SK-N-SH (cell line): ENCODE measurements at regions not wholly inside any gene's neighbourhood (a gene's known extent, or its start where the extent isn't known, plus 50 kb on each side); places are given as distances from the start of the nearest gene placed in this dataset.

Experiments
- CTCF ChIA-PET: fragments of 300-600, 350-600 bp; formaldehyde crosslinking; extraction: SDS; loops from one replicate; lab custom pipeline; 2021; lab: Yijun Ruan, JAX
- POLR2A ChIA-PET: fragments of 350-600 bp; sonication (Branson Sonifier 250); formaldehyde crosslinking; extraction: SDS; loops from one replicate; lab custom pipeline; 2020; ENCODE audit warnings: antibody characterized with exemption, inconsistent platforms; lab: Yijun Ruan, JAX
- DNase-seq: peaks from one replicate; pipeline ENCODE4 v3.0.0; 2012
- H2AFZ ChIP-seq: fragments of 200-600 bp; sonication (generic); 2 replicates; pipeline ENCODE4 v1.8.1; 2016; ENCODE audit warnings: antibody characterized with exemption, mild to moderate bottlenecking, low read depth
- H3F3A ChIP-seq: fragments of 200-600 bp; sonication (generic); replicated peaks from 2 replicates; pipeline ENCODE3; 2016; ENCODE audit warnings: antibody characterized with exemption, mild to moderate bottlenecking; ENCODE audit not compliant: insufficient read depth
- H3K27ac ChIP-seq, 2 experiments: fragments of 200-500 bp in 1 of 2; fragments of 200-600 bp in 1 of 2; sonication (Bioruptor generic) in 1 of 2; sonication (generic), shearing (Covaris generic) in 1 of 2; 2 replicates each; pipeline versions ENCODE4 v1.5.1 to v1.6.1; 2014 to 2016; ENCODE audit warnings: low read depth in 2 of 2, inconsistent platforms in 1 of 2, low read length in 1 of 2, mild to moderate bottlenecking in 1 of 2, mixed read lengths in 1 of 2
- H3K27me3 ChIP-seq: fragments of 200-600 bp; sonication (generic), shearing (Covaris generic); 2 replicates; pipeline ENCODE4 v1.6.1; 2016; ENCODE audit warnings: mixed run types; ENCODE audit not compliant: insufficient read depth
- H3K36me3 ChIP-seq, 2 experiments: fragments of 200-500 bp in 1 of 2; fragments of 200-600 bp in 1 of 2; sonication (Bioruptor generic) in 1 of 2; sonication (generic) in 1 of 2; replicated peaks in 1 of 2; 2 replicates each; pipeline versions ENCODE3 to v1.5.1; 2014 to 2016; ENCODE audit warnings: low read length in 1 of 2, mild to moderate bottlenecking in 1 of 2; ENCODE audit not compliant: insufficient read depth in 2 of 2, control insufficient read depth in 1 of 2
- H3K4me1 ChIP-seq, 2 experiments: fragments of 200-500 bp in 1 of 2; fragments of 200-600 bp in 1 of 2; sonication (Bioruptor generic) in 1 of 2; sonication (generic), shearing (Covaris generic) in 1 of 2; 2 replicates each; pipeline versions ENCODE4 v1.5.1 to v1.6.1; 2014 to 2016; ENCODE audit warnings: low read depth in 1 of 2, low read length in 1 of 2, mixed run types in 1 of 2; ENCODE audit not compliant: insufficient read depth in 2 of 2, control insufficient read depth in 1 of 2
- H3K4me2 ChIP-seq: fragments of 200-600 bp; sonication (generic), shearing (Covaris generic); 2 replicates; pipeline ENCODE4 v1.6.1; 2017; ENCODE audit warnings: mixed run types
- H3K4me3 ChIP-seq, 2 experiments: fragments of 200-500 bp in 1 of 2; fragments of 200-600 bp in 1 of 2; sonication (Bioruptor generic) in 1 of 2; sonication (generic), shearing (Covaris generic) in 1 of 2; 2 replicates each; pipeline versions ENCODE4 v1.5.1 to v1.8.1; 2014 to 2016; ENCODE audit warnings: low read depth in 2 of 2, inconsistent platforms in 1 of 2, low read length in 1 of 2, mild to moderate bottlenecking in 1 of 2, mixed read lengths in 1 of 2, moderate library complexity in 1 of 2
- H3K79me2 ChIP-seq: fragments of 200-600 bp; sonication (generic); 2 replicates; pipeline ENCODE4 v1.8.1; 2017; ENCODE audit warnings: mild to moderate bottlenecking; ENCODE audit not compliant: insufficient read depth
- H3K9ac ChIP-seq: fragments of 200-600 bp; sonication (generic); 2 replicates; pipeline ENCODE4 v1.6.1; 2017; ENCODE audit warnings: mixed run types
- H3K9me2 ChIP-seq: fragments of 200-600 bp; sonication (generic); 2 replicates; pipeline ENCODE4 v1.6.1; 2017; ENCODE audit warnings: mixed run types
- H3K9me3 ChIP-seq: fragments of 200-600 bp; sonication (generic); 2 replicates; pipeline ENCODE4 v1.6.1; 2017; ENCODE audit warnings: mixed run types, mild to moderate bottlenecking, moderate library complexity
- H4K20me1 ChIP-seq: fragments of 200-600 bp; sonication (generic); 2 replicates; pipeline ENCODE4 v1.6.1; 2017; ENCODE audit warnings: mild to moderate bottlenecking, mixed run types; ENCODE audit not compliant: insufficient read depth
- GATA2 ChIP-seq: sonication (generic); formaldehyde crosslinking; IDR thresholded peaks from 2 replicates; pipeline ENCODE4 v1.5.0; 2020; ENCODE audit warnings: mild to moderate bottlenecking, missing genetic modification reagents
- NFIC ChIP-seq: IDR thresholded peaks from 2 replicates; pipeline ENCODE4 v1.4.0; 2012; ENCODE audit warnings: borderline replicate concordance
- NRF1 ChIP-seq: IDR thresholded peaks from 2 replicates; pipeline ENCODE4 v1.6.1; 2012; ENCODE audit warnings: low read depth, mild to moderate bottlenecking, low read length
- RAD21 ChIP-seq: IDR thresholded peaks from 2 replicates; pipeline ENCODE4 v1.6.1; 2012; ENCODE audit warnings: mild to moderate bottlenecking, low read length
- TCF12 ChIP-seq: IDR thresholded peaks from 2 replicates; pipeline ENCODE4 v1.4.0; 2012
- WGBS: methylation state at CpG from one replicate; pipeline ENCODE4 v1.1.6; 2017; ENCODE audit warnings: low lambda C conversion rate; 5-methylcytosine and 5-hydroxymethylcytosine counted together
- TF ChIP-seq, protein P1 (sequence below): IDR thresholded peaks from 2 replicates; pipeline ENCODE4 v1.4.0; 2012; ENCODE audit warnings: low read depth, borderline replicate concordance
- TF ChIP-seq, protein P2 (sequence below): IDR thresholded peaks from 2 replicates; pipeline ENCODE4 v1.4.0; 2012; ENCODE audit warnings: low read depth

GRCh38 chr10:124153023-124153826 lies 59.8 kb upstream of the CHST15 start:
- Histone ChIP-seq H2AFZ (no peak overlapping the region), H3K36me3 (no peaks in the 10 kb centered on the region), H3K4me1 (no peaks in the 10 kb centered on the region; a peak in 1 of 4 replicates), H3K27ac (peak overlapping the region in 1 of 2 experiments; percentile 37; a peak in 1 of 4 replicates), H3F3A (no peaks in the 10 kb centered on the region), H3K9ac (no peak overlapping the region), H3K4me3 (no peak overlapping the region), H4K20me1 (no peaks in the 10 kb centered on the region), H3K4me2 (no peak overlapping the region), H3K9me3 (no peaks in the 10 kb centered on the region), H3K79me2 (no peaks in the 10 kb centered on the region), H3K27me3 (no peaks in the 10 kb centered on the region), H3K9me2 (no peaks in the 10 kb centered on the region)
- ChIA-PET POLR2A (no interaction called here), CTCF (interaction anchor here (0.7 to 1.2 kb wide), 3 partner anchors 21 to 235 kb away, joined by 3 read pairs; no protein-coding TSS in a partner anchor)
- TF ChIP-seq TCF12, result peak; percentile 44
- TF ChIP-seq, protein P1, sequence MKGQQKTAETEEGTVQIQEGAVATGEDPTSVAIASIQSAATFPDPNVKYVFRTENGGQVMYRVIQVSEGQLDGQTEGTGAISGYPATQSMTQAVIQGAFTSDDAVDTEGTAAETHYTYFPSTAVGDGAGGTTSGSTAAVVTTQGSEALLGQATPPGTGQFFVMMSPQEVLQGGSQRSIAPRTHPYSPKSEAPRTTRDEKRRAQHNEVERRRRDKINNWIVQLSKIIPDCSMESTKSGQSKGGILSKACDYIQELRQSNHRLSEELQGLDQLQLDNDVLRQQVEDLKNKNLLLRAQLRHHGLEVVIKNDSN, result no peak
- DNase-seq, result peak; percentile 50
- WGBS, result 42% methylated on average over 18 of the region's 20 CpGs

- Histone ChIP-seq H3K4me3 (no peak overlapping the region), H3K4me1 (no peaks in the 10 kb centered on the region; a peak in 1 of 4 replicates)
- DNase-seq, result no peak
Observed at GRCh38 chr10:124152139-124153022, 59.0 kb upstream of the CHST15 start.

GRCh38 chr10:124151466-124152095 lies 58.2 kb upstream of the CHST15 start:
- no peaks in the 10 kb centered on the region for H4K20me1 ChIP-seq
- CTCF ChIA-PET, result interaction anchor here (1.3 to 1.5 kb wide), 2 partner anchors 41 to 157 kb away, joined by 3 read pairs; no protein-coding TSS in a partner anchor
- no peaks in the 10 kb centered on the region for H3F3A ChIP-seq

More at GRCh38 chr10:124152139-124153022, 59.0 kb upstream of the CHST15 start:
- H3K79me2 ChIP-seq, result no peaks in the 10 kb centered on the region
- POLR2A ChIA-PET, result no interaction called here
- H3K9me2 ChIP-seq, result no peaks in the 10 kb centered on the region
- H3K4me2 ChIP-seq, result no peak overlapping the region
- H4K20me1 ChIP-seq, result no peaks in the 10 kb centered on the region
- H3F3A ChIP-seq, result no peaks in the 10 kb centered on the region
- TF ChIP-seq NRF1 (no peak), RAD21 (no peak), GATA2 (no peak)
- TF ChIP-seq, protein P2, sequence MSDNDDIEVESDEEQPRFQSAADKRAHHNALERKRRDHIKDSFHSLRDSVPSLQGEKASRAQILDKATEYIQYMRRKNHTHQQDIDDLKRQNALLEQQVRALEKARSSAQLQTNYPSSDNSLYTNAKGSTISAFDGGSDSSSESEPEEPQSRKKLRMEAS, result no peak
- TF ChIP-seq, all 33 proteins: peak for 0
- Histone ChIP-seq H3K9ac (no peak overlapping the region), H3K27ac (peak overlapping the region in 1 of 2 experiments; percentile 37; a peak in 1 of 4 replicates), H3K9me3 (no peaks in the 10 kb centered on the region), H2AFZ (no peak overlapping the region), H3K36me3 (no peaks in the 10 kb centered on the region), H3K27me3 (no peaks in the 10 kb centered on the region)
- WGBS, result 58% methylated on average over 20 of the region's 32 CpGs
- CTCF ChIA-PET, result interaction anchor here (0.7 to 1.5 kb wide), 5 partner anchors 20 to 236 kb away, joined by 3 read pairs; no protein-coding TSS in a partner anchor

More at GRCh38 chr10:124151466-124152095, 58.2 kb upstream of the CHST15 start:
- no peaks in the 10 kb centered on the region for H3K9me2 ChIP-seq
- H3K4me2 ChIP-seq, result no peak overlapping the region
- H3K9ac ChIP-seq, result no peak overlapping the region
- no peaks in the 10 kb centered on the region for H3K79me2 ChIP-seq
- H3K9me3 ChIP-seq, result no peaks in the 10 kb centered on the region
- 41% methylated on average over 7 of the region's 11 CpGs for WGBS
- no peak overlapping the region for H3K4me3 ChIP-seq
- POLR2A ChIA-PET, result no interaction called here
- H3K27me3 ChIP-seq, result no peaks in the 10 kb centered on the region
- DNase-seq, result no peak
- no peaks in the 10 kb centered on the region; a peak in 1 of 4 replicates for H3K4me1 ChIP-seq
- H2AFZ ChIP-seq, result no peak overlapping the region
- no peak for TF ChIP-seq NFIC
- no peak overlapping the region for H3K27ac ChIP-seq
- H3K36me3 ChIP-seq, result no peaks in the 10 kb centered on the region
